H9 (cell line): ENCODE measurements at regions not wholly inside any gene's neighbourhood (a gene's known extent, or its start where the extent isn't known, plus 50 kb on each side); places are given as distances from the start of the nearest gene placed in this dataset.

Experiments used
- DNase-seq: peaks from one replicate; pipeline ENCODE4 v3.0.0-alpha.2; 2017
- H2AFZ ChIP-seq: one replicate; pipeline ENCODE4 v1.6.1; 2013; ENCODE audit warnings: mild to moderate bottlenecking, low read length, control low read depth, moderate library complexity
- H2AK5ac ChIP-seq: 2 replicates; pipeline ENCODE4 v1.6.1; 2013; ENCODE audit warnings: low read length, control low read depth, mixed read lengths; ENCODE audit not compliant: insufficient read length
- H2BK120ac ChIP-seq: one replicate; pipeline ENCODE4 v1.6.1; 2013; ENCODE audit warnings: low read depth, mild to moderate bottlenecking, low read length, control low read depth, inconsistent platforms; ENCODE audit not compliant: poor library complexity, severe bottlenecking
- H2BK12ac ChIP-seq: 2 replicates; pipeline ENCODE4 v1.6.1; 2013; ENCODE audit warnings: low read length, control low read depth, mixed read lengths, low read depth; ENCODE audit not compliant: insufficient read length
- H2BK15ac ChIP-seq: 2 replicates; pipeline ENCODE4 v1.6.1; 2013; ENCODE audit warnings: low read depth, low read length, control low read depth
- H2BK20ac ChIP-seq: one replicate; pipeline ENCODE4 v1.6.1; 2013; ENCODE audit warnings: low read depth, mild to moderate bottlenecking, low read length, control low read depth, inconsistent platforms; ENCODE audit not compliant: poor library complexity, severe bottlenecking
- H2BK5ac ChIP-seq: 2 replicates; pipeline ENCODE4 v1.6.1; 2013; ENCODE audit warnings: low read length, control low read depth, mixed read lengths; ENCODE audit not compliant: insufficient read length
- H3K14ac ChIP-seq: 2 replicates; pipeline ENCODE4 v1.6.1; 2013; ENCODE audit warnings: low read length, control low read depth; ENCODE audit not compliant: insufficient read depth
- H3K18ac ChIP-seq: 2 replicates; pipeline ENCODE4 v1.6.1; 2013; ENCODE audit warnings: low read depth, mild to moderate bottlenecking, mixed read lengths, low read length, control low read depth; ENCODE audit not compliant: insufficient read length
- H3K23ac ChIP-seq: 2 replicates; pipeline ENCODE4 v1.6.1; 2013; ENCODE audit warnings: low read length, control low read depth, mixed read lengths, low read depth; ENCODE audit not compliant: insufficient read length
- H3K23me2 ChIP-seq: 2 replicates; pipeline ENCODE4 v1.6.1; 2013; ENCODE audit warnings: low read depth, mild to moderate bottlenecking, mixed read lengths, low read length, control low read depth; ENCODE audit not compliant: insufficient read length, poor library complexity, severe bottlenecking
- H3K27ac ChIP-seq: 2 replicates; pipeline ENCODE4 v1.5.1; 2013; ENCODE audit warnings: low read length, control low read depth, mixed read lengths, low read depth; ENCODE audit not compliant: insufficient read length
- H3K27me3 ChIP-seq: 2 replicates; pipeline ENCODE4 v1.6.1; 2013; ENCODE audit warnings: low read length, control low read depth, inconsistent platforms; ENCODE audit not compliant: insufficient read depth
- H3K4ac ChIP-seq: 2 replicates; pipeline ENCODE4 v1.6.1; 2013; ENCODE audit warnings: low read depth, mild to moderate bottlenecking, control low read depth, inconsistent platforms, low read length, moderate library complexity
- H3K4me1 ChIP-seq: 2 replicates; pipeline ENCODE4 v1.6.1; 2013; ENCODE audit warnings: low read length, control low read depth, inconsistent platforms; ENCODE audit not compliant: insufficient read depth
- H3K4me2 ChIP-seq: 2 replicates; pipeline ENCODE4 v1.6.1; 2013; ENCODE audit warnings: low read length, control low read depth, mixed read lengths; ENCODE audit not compliant: insufficient read length, insufficient read depth
- H3K56ac ChIP-seq: 2 replicates; pipeline ENCODE4 v1.6.1; 2013; ENCODE audit warnings: low read depth, mild to moderate bottlenecking, mixed read lengths, low read length, control low read depth; ENCODE audit not compliant: insufficient read length
- H3K79me1 ChIP-seq: 2 replicates; pipeline ENCODE4 v1.6.1; 2013; ENCODE audit warnings: low read depth, mild to moderate bottlenecking, moderate library complexity, low read length, control low read depth, inconsistent platforms; ENCODE audit not compliant: insufficient read depth, poor library complexity, severe bottlenecking
- H3K79me2 ChIP-seq: 2 replicates; pipeline ENCODE4 v1.6.1; 2013; ENCODE audit warnings: low read length, control low read depth, inconsistent platforms; ENCODE audit not compliant: insufficient read depth
- H3K9ac ChIP-seq: 2 replicates; pipeline ENCODE4 v1.6.1; 2013; ENCODE audit warnings: low read length, control low read depth, mixed read lengths; ENCODE audit not compliant: insufficient read length; ENCODE audit errors: extremely low read depth
- H3K9me3 ChIP-seq: one replicate; pipeline ENCODE4 v1.6.1; 2013; ENCODE audit warnings: low read depth, low read length, inconsistent platforms; ENCODE audit not compliant: control insufficient read depth
- H3T11ph ChIP-seq: one replicate; pipeline ENCODE4 v1.6.1; 2013; ENCODE audit warnings: mild to moderate bottlenecking, low read length, control low read depth, inconsistent platforms
- H4K20me1 ChIP-seq: one replicate; pipeline ENCODE4 v1.6.1; 2013; ENCODE audit not compliant: control insufficient read depth, insufficient read length, insufficient read depth
- H4K5ac ChIP-seq: 2 replicates; pipeline ENCODE4 v1.6.1; 2013; ENCODE audit warnings: low read depth, mild to moderate bottlenecking, mixed read lengths, low read length, control low read depth; ENCODE audit not compliant: insufficient read length
- H4K8ac ChIP-seq: replicated peaks from 2 replicates; pipeline ENCODE4 v1.6.1; 2013; ENCODE audit warnings: low read length, control low read depth, mixed read lengths, low read depth; ENCODE audit not compliant: insufficient read length
- H4K91ac ChIP-seq: 2 replicates; pipeline ENCODE4 v1.6.1; 2013; ENCODE audit warnings: low read depth, mild to moderate bottlenecking, moderate library complexity, mixed read lengths, low read length, control low read depth; ENCODE audit not compliant: insufficient read length
- H3K27ac Mint-ChIP-seq, 3 experiments: 2 replicates in 2 of 3; 3 replicates in 1 of 3; pipeline ENCODE4 v1.8.0; 2020 to 2021; ENCODE audit warnings: mixed read lengths in 3 of 3, mild to moderate bottlenecking in 1 of 3, moderate library complexity in 1 of 3
- H3K27me3 Mint-ChIP-seq: 2 replicates; pipeline ENCODE4 v1.8.0; 2021; ENCODE audit warnings: low read depth, mild to moderate bottlenecking, moderate library complexity, mixed read lengths
- H3K36me3 Mint-ChIP-seq, 3 experiments: 2 replicates in 2 of 3; 3 replicates in 1 of 3; pipeline ENCODE4 v1.8.0; 2020 to 2021; ENCODE audit warnings: low read depth in 3 of 3, mixed read lengths in 3 of 3; ENCODE audit not compliant: insufficient read depth in 1 of 3
- H3K4me1 Mint-ChIP-seq, 2 experiments: 2 replicates each; pipeline ENCODE4 v1.8.0; 2020; ENCODE audit warnings: mixed read lengths in 2 of 2
- H3K4me3 Mint-ChIP-seq, 2 experiments: 2 replicates in 1 of 2; 3 replicates in 1 of 2; pipeline ENCODE4 v1.8.0; 2020 to 2021; ENCODE audit warnings: mild to moderate bottlenecking in 2 of 2, mixed read lengths in 2 of 2, moderate library complexity in 1 of 2
- H3K9me3 Mint-ChIP-seq, 2 experiments: 2 replicates in 1 of 2; 3 replicates in 1 of 2; pipeline ENCODE4 v1.8.0; 2020; ENCODE audit warnings: mild to moderate bottlenecking in 2 of 2, mixed read lengths in 2 of 2, moderate library complexity in 1 of 2
- CTCF ChIP-seq: fragments of 200-600 bp; sonication (generic); conservative IDR thresholded peaks from 3 replicates; pipeline ENCODE4 v1.8.0; 2021; ENCODE audit warnings: antibody characterized with exemption, mild to moderate bottlenecking
- WGBS: extraction: QIAGEN DNeasy Blood & Tissue Kit; methylation state at CpG from one replicate; pipeline ENCODE4 v1.1.7; 2013; ENCODE audit warnings: missing lambda C conversion rate, low lambda C conversion rate, mixed read lengths; ENCODE audit not compliant: insufficient read length; ENCODE audit errors: extremely low coverage; 5-methylcytosine and 5-hydroxymethylcytosine counted together

GRCh38 chr7:18210788-18211187, 183.1 kb upstream of the PRPS1L1 start:
- no peak for TF ChIP-seq CTCF
- no peak for DNase-seq
- Histone ChIP-seq H2BK12ac (no peak overlapping the region), H3K27me3 (no peaks in the 10 kb centered on the region), H3K79me2 (no peaks in the 10 kb centered on the region), H3K9me3 (no peaks in the 10 kb centered on the region), H2BK15ac (no peak overlapping the region), H3K23ac (no peak overlapping the region), H3K79me1 (no peaks in the 10 kb centered on the region), H3K18ac (no peak overlapping the region), H2AK5ac (no peak overlapping the region), H4K8ac (no peak overlapping the region), H3T11ph (no peak overlapping the region), H3K27ac (no peak overlapping the region), H4K5ac (no peak overlapping the region), H2BK5ac (no peak overlapping the region), H3K4me1 (no peaks in the 10 kb centered on the region), H3K14ac (no peak overlapping the region), H2BK120ac (no peak overlapping the region), H4K91ac (no peak overlapping the region), H3K9ac (no peak overlapping the region), H3K23me2 (no peaks in the 10 kb centered on the region), H3K4me2 (no peak overlapping the region), H3K56ac (no peak overlapping the region), H2BK20ac (no peak overlapping the region), H3K4ac (no peak overlapping the region), H2AFZ (no peak overlapping the region), H4K20me1 (no peaks in the 10 kb centered on the region)
- Mint-ChIP-seq H3K36me3 (no peaks in the 10 kb centered on the region), H3K4me1 (no peaks in the 10 kb centered on the region), H3K27ac (no peak overlapping the region; a peak in 1 of 7 replicates), H3K9me3 (no peaks in the 10 kb centered on the region), H3K27me3 (no peaks in the 10 kb centered on the region; the same call in 1 of the 2 replicates), H3K4me3 (no peak overlapping the region)
- no CpG with 5 or more reads among the region's 3 CpGs for whole genome bisulfite sequencing
